ENCODE measurements at regions not wholly inside any gene's neighbourhood (a gene's known extent, or its start where the extent isn't known, plus 50 kb on each side); places are given as distances from the start of the nearest gene placed in this dataset.
"Not testable (repeated sequence)": the region's sequence is repeated elsewhere in the genome, so short reads cannot be mapped to it uniquely, and the experiment has no call there.

- not testable (repeated sequence) for DNase-seq
Measured at GRCh38 chr16:16625140-16625539, 246.2 kb downstream of the NPIPA7 start.

- DNase-seq, result not testable (repeated sequence)
Measured at GRCh38 chr16:16627865-16628264, 248.9 kb downstream of the NPIPA7 start.

- not testable (repeated sequence) for DNase-seq
Measured at GRCh38 chr16:16638231-16638630, 259.3 kb downstream of the NPIPA7 start.

GRCh38 chr16:16638714-16639113, 259.8 kb downstream of the NPIPA7 start:
- not testable (repeated sequence) for DNase-seq

- DNase-seq, result not testable (repeated sequence)
Measured at GRCh38 chr16:16643828-16644227, 264.9 kb downstream of the NPIPA7 start.

- DNase-seq, result not testable (repeated sequence)
Measured at GRCh38 chr16:16648002-16648401, 269.1 kb downstream of the NPIPA7 start.

- DNase-seq, result not testable (repeated sequence)
Measured at GRCh38 chr16:16672180-16672812, 293.4 kb downstream of the NPIPA7 start.

- DNase-seq, result not testable (repeated sequence)
Measured at GRCh38 chr16:16674820-16675219, 295.9 kb downstream of the NPIPA7 start.

GRCh38 chr16:16721849-16722248, 342.9 kb downstream of the NPIPA7 start:
- DNase-seq, result not testable (repeated sequence)

GRCh38 chr16:16722666-16723065, 343.7 kb downstream of the NPIPA7 start:
- DNase-seq, result not testable (repeated sequence)

GRCh38 chr16:16723819-16724519, 345.0 kb downstream of the NPIPA7 start:
- DNase-seq, result not testable (repeated sequence)

- DNase-seq, result not testable (repeated sequence)
Measured at GRCh38 chr16:16727048-16727447, 348.1 kb downstream of the NPIPA7 start.

GRCh38 chr16:16742573-16742972, 363.6 kb downstream of the NPIPA7 start:
- DNase-seq, result not testable (repeated sequence)

GRCh38 chr16:16754992-16755667, 376.2 kb downstream of the NPIPA7 start:
- DNase-seq, result not testable (repeated sequence)

GRCh38 chr16:16763449-16763848, 384.5 kb downstream of the NPIPA7 start:
- DNase-seq, result no peak

- not testable (repeated sequence) for DNase-seq
Measured at GRCh38 chr16:16770717-16771116, 391.8 kb downstream of the NPIPA7 start.

GRCh38 chr16:16774389-16774788, 395.4 kb downstream of the NPIPA7 start:
- no peak for DNase-seq

GRCh38 chr16:16778332-16778731, 399.4 kb downstream of the NPIPA7 start:
- DNase-seq, result no peak

GRCh38 chr16:16780588-16780987, 401.6 kb downstream of the NPIPA7 start:
- no peak for DNase-seq

GRCh38 chr16:16782153-16782552, 403.2 kb downstream of the NPIPA7 start:
- no peak for DNase-seq

GRCh38 chr16:16788004-16788403, 409.1 kb downstream of the NPIPA7 start:
- no peak for DNase-seq

- no peak for DNase-seq
Measured at GRCh38 chr16:16790597-16790996, 411.7 kb downstream of the NPIPA7 start.

GRCh38 chr16:16791051-16791450, 412.1 kb downstream of the NPIPA7 start:
- DNase-seq, result no peak

- no peak for DNase-seq
Measured at GRCh38 chr16:16797239-16797638, 418.3 kb downstream of the NPIPA7 start.

Measured in activated CD4-positive, alpha-beta T cell treated with anti-CD3 and anti-CD28 coated beads, Interleukin-2, amount 50 U/mL, for 4 hours (primary cell).